GM12875 (cell line): ENCODE measurements at regions not wholly inside any gene's neighbourhood (a gene's known extent, or its start where the extent isn't known, plus 50 kb on each side); places are given as distances from the start of the nearest gene placed in this dataset.
A peak's percentile ranks its signal among the peaks of the same experiment; 100 is the strongest.

Source experiments
- H3K4me3 ChIP-seq: one replicate; pipeline ENCODE4 v1.5.1; 2011; ENCODE audit warnings: low read depth, low read length, control low read depth
- CTCF ChIP-seq: IDR thresholded peaks from 2 replicates; pipeline ENCODE4 v1.5.1; 2011; ENCODE audit warnings: low read depth, mild to moderate bottlenecking, control low read depth, inconsistent platforms, low read length, moderate library complexity, borderline replicate concordance; ENCODE audit not compliant: insufficient read depth

- no peak for TF ChIP-seq CTCF
- H3K4me3 ChIP-seq = no peak overlapping the region
These were observed 363.6 kb upstream of the CHD6 start for GRCh38 chr20:41981746-41982145.

- TF ChIP-seq CTCF = no peak
- H3K4me3 ChIP-seq = no peak overlapping the region
These were observed 360.7 kb upstream of the CHD6 start for GRCh38 chr20:41978875-41979274.

GRCh38 chr20:41978246-41978790, 360.1 kb upstream of the CHD6 start:
- no peak overlapping the region for H3K4me3 ChIP-seq
- no peak for TF ChIP-seq CTCF

GRCh38 chr20:41969656-41970055, 351.5 kb upstream of the CHD6 start:
- no peak for TF ChIP-seq CTCF
- H3K4me3 ChIP-seq = no peak overlapping the region

- no peak overlapping the region for H3K4me3 ChIP-seq
- no peak for TF ChIP-seq CTCF
These were observed 342.0 kb upstream of the CHD6 start for GRCh38 chr20:41960166-41960565.

GRCh38 chr20:41958391-41958790, 340.2 kb upstream of the CHD6 start:
- TF ChIP-seq CTCF = no peak
- no peak overlapping the region for H3K4me3 ChIP-seq

GRCh38 chr20:41956338-41957074, 338.3 kb upstream of the CHD6 start:
- TF ChIP-seq CTCF = peak; percentile 43; the same call in 1 of the 2 replicates
- no peak overlapping the region for H3K4me3 ChIP-seq
